ENCODE measurements at regions not wholly inside any gene's neighbourhood (a gene's known extent, or its start where the extent isn't known, plus 50 kb on each side); places are given as distances from the start of the nearest gene placed in this dataset.

GRCh38 chr6:81818901-81819361, 66.5 kb upstream of the TENT5A start:
- intact Hi-C loops (cut with micrococcal nuclease), result no loop called here

GRCh38 chr6:81816380-81816779, 63.9 kb upstream of the TENT5A start:
- intact Hi-C loops (cut with micrococcal nuclease), result no loop called here
- H3K4me3 Mint-ChIP-seq (ENCODE audit: low read depth), result no peak overlapping the region
- H3K27ac Mint-ChIP-seq, result no peak overlapping the region
- no peak for DNase-seq (ENCODE audit: low spot score)
- H3K36me3 Mint-ChIP-seq (ENCODE audit: low read depth), result no peaks in the 10 kb centered on the region
- H3K27me3 Mint-ChIP-seq (ENCODE audit: low read depth), result peaks cover 16% of the 10 kb centered on the region
- no peaks in the 10 kb centered on the region for H3K9me3 Mint-ChIP-seq
- peaks cover 13% of the 10 kb centered on the region for H3K4me1 Mint-ChIP-seq (ENCODE audit: low read depth)

More at GRCh38 chr6:81818901-81819361, 66.5 kb upstream of the TENT5A start:
- H3K9me3 Mint-ChIP-seq, result no peaks in the 10 kb centered on the region
- H3K27ac Mint-ChIP-seq, result peak overlapping the region; percentile 4
- no peak overlapping the region for H3K4me3 Mint-ChIP-seq (ENCODE audit: low read depth)
- peaks cover 8% of the 10 kb centered on the region for H3K4me1 Mint-ChIP-seq (ENCODE audit: low read depth)
- no peaks in the 10 kb centered on the region for H3K36me3 Mint-ChIP-seq (ENCODE audit: low read depth)
- H3K27me3 Mint-ChIP-seq (ENCODE audit: low read depth), result peaks cover 2% of the 10 kb centered on the region
- DNase-seq (ENCODE audit: low spot score), result no peak

- Mint-ChIP-seq H3K27me3 (ENCODE audit: low read depth) (peaks cover 18% of the 10 kb centered on the region), H3K4me1 (ENCODE audit: low read depth) (peaks cover 9% of the 10 kb centered on the region), H3K9me3 (no peaks in the 10 kb centered on the region), H3K27ac (no peak overlapping the region), H3K4me3 (ENCODE audit: low read depth) (no peak overlapping the region), H3K36me3 (ENCODE audit: low read depth) (no peaks in the 10 kb centered on the region)
- no peak for DNase-seq (ENCODE audit: low spot score)
- intact Hi-C loops (cut with micrococcal nuclease), result no loop called here
These were observed 62.0 kb upstream of the TENT5A start for GRCh38 chr6:81814370-81815076.

GRCh38 chr6:81813305-81813704, 60.8 kb upstream of the TENT5A start:
- no peaks in the 10 kb centered on the region for H3K36me3 Mint-ChIP-seq (ENCODE audit: low read depth)
- intact Hi-C loops (cut with micrococcal nuclease), result no loop called here
- H3K27ac Mint-ChIP-seq, result no peak overlapping the region
- peaks cover 22% of the 10 kb centered on the region for H3K27me3 Mint-ChIP-seq (ENCODE audit: low read depth)
- H3K4me1 Mint-ChIP-seq (ENCODE audit: low read depth), result peaks cover 7% of the 10 kb centered on the region
- no peak for DNase-seq (ENCODE audit: low spot score)
- H3K9me3 Mint-ChIP-seq, result no peaks in the 10 kb centered on the region
- H3K4me3 Mint-ChIP-seq (ENCODE audit: low read depth), result no peak overlapping the region

- Mint-ChIP-seq H3K4me1 (ENCODE audit: low read depth) (peaks cover 7% of the 10 kb centered on the region), H3K27me3 (ENCODE audit: low read depth) (peaks cover 27% of the 10 kb centered on the region), H3K4me3 (ENCODE audit: low read depth) (no peak overlapping the region), H3K9me3 (no peaks in the 10 kb centered on the region), H3K36me3 (ENCODE audit: low read depth) (no peaks in the 10 kb centered on the region), H3K27ac (no peak overlapping the region)
- intact Hi-C loops (cut with micrococcal nuclease), result no loop called here
- DNase-seq (ENCODE audit: low spot score), result no peak
These were observed 59.9 kb upstream of the TENT5A start for GRCh38 chr6:81812401-81812800.

- peaks cover 7% of the 10 kb centered on the region for H3K4me1 Mint-ChIP-seq (ENCODE audit: low read depth)
- H3K27ac Mint-ChIP-seq, result no peak overlapping the region
- intact Hi-C loops (cut with micrococcal nuclease), result no loop called here
- peaks cover 25% of the 10 kb centered on the region for H3K27me3 Mint-ChIP-seq (ENCODE audit: low read depth)
- no peak overlapping the region for H3K4me3 Mint-ChIP-seq (ENCODE audit: low read depth)
- no peaks in the 10 kb centered on the region for H3K36me3 Mint-ChIP-seq (ENCODE audit: low read depth)
- H3K9me3 Mint-ChIP-seq, result no peaks in the 10 kb centered on the region
- DNase-seq (ENCODE audit: low spot score), result no peak
These were observed 56.5 kb upstream of the TENT5A start for GRCh38 chr6:81808851-81809570.

- no peak for DNase-seq (ENCODE audit: low spot score)
- Mint-ChIP-seq H3K27ac (no peak overlapping the region), H3K9me3 (no peaks in the 10 kb centered on the region), H3K27me3 (ENCODE audit: low read depth) (peaks cover 21% of the 10 kb centered on the region), H3K4me3 (ENCODE audit: low read depth) (no peak overlapping the region), H3K36me3 (ENCODE audit: low read depth) (no peaks in the 10 kb centered on the region), H3K4me1 (ENCODE audit: low read depth) (peaks cover 2% of the 10 kb centered on the region)
- intact Hi-C loops (cut with micrococcal nuclease), result no loop called here
These were observed 54.5 kb upstream of the TENT5A start for GRCh38 chr6:81806793-81807565.

- no peaks in the 10 kb centered on the region for H3K36me3 Mint-ChIP-seq (ENCODE audit: low read depth)
- no peaks in the 10 kb centered on the region for H3K9me3 Mint-ChIP-seq
- H3K27ac Mint-ChIP-seq, result no peak overlapping the region
- H3K4me1 Mint-ChIP-seq (ENCODE audit: low read depth), result no peaks in the 10 kb centered on the region
- no peak overlapping the region for H3K4me3 Mint-ChIP-seq (ENCODE audit: low read depth)
- intact Hi-C loops (cut with micrococcal nuclease), result no loop called here
- peaks cover 6% of the 10 kb centered on the region for H3K27me3 Mint-ChIP-seq (ENCODE audit: low read depth)
- no peak for DNase-seq (ENCODE audit: low spot score)
These were observed 49.9 kb upstream of the TENT5A start for GRCh38 chr6:81802356-81802755.
